Mesothelial cell of epicardium (in vitro differentiated cells): ENCODE measurements at regions not wholly inside any gene's neighbourhood (a gene's known extent, or its start where the extent isn't known, plus 50 kb on each side); places are given as distances from the start of the nearest gene placed in this dataset.

Source experiments
- DNase-seq, 2 experiments: peaks; one replicate each; pipeline ENCODE4 v3.0.0; 2021; ENCODE audit warnings: low spot score in 2 of 2; ENCODE audit not compliant: unreplicated experiment in 2 of 2
- H3K27ac Mint-ChIP-seq: 2 replicates; pipeline ENCODE4 v1.8.0; 2021; ENCODE audit warnings: mixed read lengths
- H3K27me3 Mint-ChIP-seq: 2 replicates; pipeline ENCODE4 v1.8.0; 2021; ENCODE audit warnings: low read depth, mixed read lengths
- H3K36me3 Mint-ChIP-seq: 2 replicates; pipeline ENCODE4 v1.8.0; 2021; ENCODE audit warnings: mixed read lengths
- H3K4me1 Mint-ChIP-seq: 2 replicates; pipeline ENCODE4 v1.8.0; 2021; ENCODE audit warnings: mixed read lengths
- H3K4me3 Mint-ChIP-seq: 2 replicates; pipeline ENCODE4 v1.8.0; 2021; ENCODE audit warnings: mild to moderate bottlenecking, moderate library complexity, mixed read lengths
- H3K9me3 Mint-ChIP-seq: 2 replicates; pipeline ENCODE4 v1.8.0; 2021; ENCODE audit warnings: mixed read lengths
- CTCF ChIP-seq: fragments of 200-600 bp; sonication (generic); IDR thresholded peaks from one replicate; pipeline ENCODE4 v1.5.0; 2021; ENCODE audit warnings: antibody characterized with exemption; ENCODE audit not compliant: unreplicated experiment

GRCh38 chr2:163248376-163249253 is 410.0 kb upstream of the KCNH7 start:
- H3K4me3 Mint-ChIP-seq, result no peak overlapping the region
- H3K9me3 Mint-ChIP-seq, result peaks cover under 1% of the 10 kb centered on the region
- no peaks in the 10 kb centered on the region for H3K4me1 Mint-ChIP-seq
- no peaks in the 10 kb centered on the region for H3K27me3 Mint-ChIP-seq
- H3K36me3 Mint-ChIP-seq, result no peaks in the 10 kb centered on the region
- H3K27ac Mint-ChIP-seq, result no peak overlapping the region
- TF ChIP-seq CTCF, result no peak
- no peak for DNase-seq

- H3K4me3 Mint-ChIP-seq, result no peak overlapping the region
- H3K27me3 Mint-ChIP-seq, result no peaks in the 10 kb centered on the region
- H3K9me3 Mint-ChIP-seq, result peaks cover 3% of the 10 kb centered on the region
- no peak for TF ChIP-seq CTCF
- no peaks in the 10 kb centered on the region for H3K4me1 Mint-ChIP-seq
- no peak for DNase-seq
- H3K27ac Mint-ChIP-seq, result no peak overlapping the region
- H3K36me3 Mint-ChIP-seq, result no peaks in the 10 kb centered on the region
Observed at GRCh38 chr2:163247847-163248220, 409.3 kb upstream of the KCNH7 start.

GRCh38 chr2:163247156-163247846 is 408.7 kb upstream of the KCNH7 start:
- no peak for DNase-seq
- Mint-ChIP-seq H3K27ac (no peak overlapping the region), H3K9me3 (peaks cover 3% of the 10 kb centered on the region), H3K27me3 (no peaks in the 10 kb centered on the region), H3K4me1 (no peaks in the 10 kb centered on the region), H3K4me3 (no peak overlapping the region), H3K36me3 (no peaks in the 10 kb centered on the region)
- no peak for TF ChIP-seq CTCF

GRCh38 chr2:163246135-163246534 is 407.6 kb upstream of the KCNH7 start:
- Mint-ChIP-seq H3K36me3 (no peaks in the 10 kb centered on the region), H3K27ac (no peak overlapping the region)
- DNase-seq, result no peak

GRCh38 chr2:163236553-163236952 is 398.0 kb upstream of the KCNH7 start:
- Mint-ChIP-seq H3K36me3 (peaks cover 6% of the 10 kb centered on the region), H3K4me3 (no peak overlapping the region), H3K27me3 (no peaks in the 10 kb centered on the region), H3K4me1 (no peaks in the 10 kb centered on the region), H3K9me3 (peaks cover 39% of the 10 kb centered on the region), H3K27ac (no peak overlapping the region)
- no peak for DNase-seq
- no peak for TF ChIP-seq CTCF

More at GRCh38 chr2:163246135-163246534, 407.6 kb upstream of the KCNH7 start:
- Mint-ChIP-seq H3K27me3 (no peaks in the 10 kb centered on the region), H3K4me1 (no peaks in the 10 kb centered on the region), H3K4me3 (no peak overlapping the region), H3K9me3 (peaks cover 8% of the 10 kb centered on the region)
- TF ChIP-seq CTCF, result no peak
